GM12892 (cell line): ENCODE measurements at regions not wholly inside any gene's neighbourhood (a gene's known extent, or its start where the extent isn't known, plus 50 kb on each side); places are given as distances from the start of the nearest gene placed in this dataset.

ENCODE experiments used
- POLR2A ChIP-seq: IDR thresholded peaks from 2 replicates; pipeline ENCODE4 v1.6.1; 2011; ENCODE audit warnings: low read depth, low read length, control low read depth
- POLR2AphosphoS5 ChIP-seq: IDR thresholded peaks from 2 replicates; pipeline ENCODE4 v1.6.1; 2011; ENCODE audit warnings: low read depth, low read length, control low read depth

- TF ChIP-seq POLR2A, result no peak
- no peak for TF ChIP-seq POLR2AphosphoS5
These were observed 71.6 kb upstream of the FSTL4 start for GRCh38 chr5:133683646-133684596.
